Coronary artery (tissue), 2 donors: ENCODE measurements at regions not wholly inside any gene's neighbourhood (a gene's known extent, or its start where the extent isn't known, plus 50 kb on each side); places are given as distances from the start of the nearest gene placed in this dataset.

ENCODE experiments used
- DNase-seq: peaks from one replicate; pipeline ENCODE4 v3.0.0-alpha.2; 2017; ENCODE audit warnings: low spot score
- H3K27ac ChIP-seq, 2 donors: fragments of 200-600 bp; sonication (generic); one replicate each; pipeline ENCODE4 v1.5.1; 2016 to 2019
- H3K4me3 ChIP-seq: fragments of 200-600 bp; sonication (generic); 2 replicates; pipeline ENCODE4 v1.5.1; 2016; ENCODE audit warnings: mild to moderate bottlenecking, moderate library complexity
- TF ChIP-seq, protein P1 (sequence below): fragments of 200-600 bp; sonication (generic); IDR thresholded peaks from one replicate; pipeline ENCODE4 v1.5.1; 2019; ENCODE audit warnings: antibody characterized with exemption

DNA sequence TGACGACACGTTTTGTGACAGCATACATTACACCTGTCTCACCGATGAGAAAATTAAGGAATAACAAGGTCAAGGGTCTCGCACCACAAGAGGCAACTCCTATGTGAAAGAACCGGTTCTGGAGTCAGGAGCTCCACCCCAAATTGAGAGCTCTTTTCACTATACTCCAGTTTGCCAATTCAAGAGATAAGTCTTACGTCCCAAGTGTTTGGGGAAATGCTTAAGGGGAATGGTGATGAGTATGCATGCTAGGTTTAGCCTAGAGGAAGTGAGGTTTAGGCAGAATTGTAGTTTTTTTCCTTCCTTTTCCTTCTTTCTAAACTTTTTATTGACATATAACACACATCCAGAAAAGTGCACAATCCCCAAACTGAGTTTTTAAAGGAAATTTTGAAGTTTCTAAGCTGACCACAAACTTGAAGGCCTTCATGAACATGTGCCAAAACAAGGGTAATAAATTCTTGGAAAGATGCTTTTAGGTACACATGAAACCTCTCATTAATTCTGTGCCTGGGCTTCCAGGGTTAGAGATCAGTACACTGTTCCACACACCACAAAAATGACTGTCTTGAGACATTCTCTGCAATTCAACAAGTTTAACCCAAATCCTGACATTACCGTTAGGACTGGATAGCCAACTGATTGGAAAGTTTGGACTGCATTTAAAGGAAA is 127.6 kb upstream of the SLC1A3 start:
- Histone ChIP-seq H3K4me3 (no peak overlapping the region), H3K27ac (no peak overlapping the region)
- TF ChIP-seq, protein P1, sequence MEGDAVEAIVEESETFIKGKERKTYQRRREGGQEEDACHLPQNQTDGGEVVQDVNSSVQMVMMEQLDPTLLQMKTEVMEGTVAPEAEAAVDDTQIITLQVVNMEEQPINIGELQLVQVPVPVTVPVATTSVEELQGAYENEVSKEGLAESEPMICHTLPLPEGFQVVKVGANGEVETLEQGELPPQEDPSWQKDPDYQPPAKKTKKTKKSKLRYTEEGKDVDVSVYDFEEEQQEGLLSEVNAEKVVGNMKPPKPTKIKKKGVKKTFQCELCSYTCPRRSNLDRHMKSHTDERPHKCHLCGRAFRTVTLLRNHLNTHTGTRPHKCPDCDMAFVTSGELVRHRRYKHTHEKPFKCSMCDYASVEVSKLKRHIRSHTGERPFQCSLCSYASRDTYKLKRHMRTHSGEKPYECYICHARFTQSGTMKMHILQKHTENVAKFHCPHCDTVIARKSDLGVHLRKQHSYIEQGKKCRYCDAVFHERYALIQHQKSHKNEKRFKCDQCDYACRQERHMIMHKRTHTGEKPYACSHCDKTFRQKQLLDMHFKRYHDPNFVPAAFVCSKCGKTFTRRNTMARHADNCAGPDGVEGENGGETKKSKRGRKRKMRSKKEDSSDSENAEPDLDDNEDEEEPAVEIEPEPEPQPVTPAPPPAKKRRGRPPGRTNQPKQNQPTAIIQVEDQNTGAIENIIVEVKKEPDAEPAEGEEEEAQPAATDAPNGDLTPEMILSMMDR: no peak
- no peak for DNase-seq

DNA sequence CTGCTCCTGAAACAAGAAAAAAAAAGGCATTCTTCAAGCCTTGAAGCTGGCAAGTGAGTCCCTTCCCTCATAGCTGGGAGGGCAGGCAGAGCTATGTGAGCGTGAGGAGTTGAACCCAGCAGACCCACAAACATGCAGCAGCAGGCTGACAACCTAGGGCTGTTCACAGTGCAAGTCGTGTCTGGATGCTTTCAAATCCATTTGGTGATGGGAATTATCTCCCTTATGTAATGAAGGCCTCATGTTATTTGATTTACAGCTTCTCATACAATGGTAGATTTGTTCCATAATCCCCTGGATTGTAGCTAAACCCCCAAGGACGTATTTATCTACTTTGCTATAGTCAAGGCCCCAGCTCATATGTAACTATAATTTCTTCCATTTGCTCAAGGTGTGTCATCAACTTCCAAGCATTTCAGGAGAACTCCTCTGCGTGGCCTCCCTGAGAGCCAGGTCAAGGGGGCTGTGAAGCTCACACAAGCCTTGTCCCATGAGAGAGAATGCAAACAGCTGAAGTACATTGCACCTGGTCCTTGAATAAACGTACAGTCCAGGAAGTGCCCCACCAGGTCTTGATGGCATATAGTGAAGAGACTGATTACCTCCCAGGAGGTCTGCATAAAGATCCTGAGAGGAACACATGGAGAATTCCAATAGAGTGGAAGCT is 124.8 kb upstream of the SLC1A3 start:
- no peak overlapping the region for H3K27ac ChIP-seq
- TF ChIP-seq, protein P1: no peak
- H3K4me3 ChIP-seq: no peak overlapping the region
- DNase-seq: no peak

DNA sequence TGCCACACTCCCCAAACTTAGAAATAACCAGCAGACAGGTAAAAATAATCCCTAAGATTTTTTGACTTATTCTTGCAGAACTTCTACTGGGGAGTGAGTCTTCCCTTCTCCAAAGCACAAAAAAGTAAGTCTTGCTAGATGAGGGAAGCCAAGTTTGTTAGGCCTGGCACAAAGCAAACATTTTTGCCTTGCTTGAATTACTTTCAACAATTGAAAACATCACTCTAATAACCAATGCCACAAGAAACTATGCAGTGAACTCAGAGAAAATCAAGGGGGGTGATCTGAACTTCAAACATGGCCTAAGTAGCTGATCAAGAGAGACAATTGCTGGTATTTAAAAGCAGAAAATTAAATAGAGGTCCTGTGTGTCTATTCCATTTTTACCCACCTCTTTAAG is 123.6 kb upstream of the SLC1A3 start:
- DNase-seq: no peak
- no peak overlapping the region for H3K4me3 ChIP-seq
- TF ChIP-seq, protein P1: no peak
- H3K27ac ChIP-seq: no peak overlapping the region

DNA sequence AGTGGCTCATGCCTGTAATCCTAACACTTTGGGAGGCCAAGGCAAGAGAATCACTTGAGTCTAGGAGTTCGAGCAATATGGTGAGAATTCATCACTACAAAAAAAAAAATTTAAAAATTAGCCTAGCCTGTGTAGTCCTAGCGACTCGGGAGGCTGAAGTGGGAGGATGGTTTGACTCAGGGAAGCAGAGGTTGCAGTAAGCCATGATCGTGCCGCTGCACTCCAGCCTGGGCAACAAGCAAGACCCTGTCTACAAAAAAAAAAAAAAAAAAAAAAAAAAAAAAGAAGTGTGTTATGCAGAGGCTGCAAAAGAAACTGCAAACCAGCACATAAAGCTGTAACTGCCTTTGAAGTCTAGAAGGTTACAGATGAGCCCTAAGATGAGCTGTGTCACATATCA is 116.9 kb upstream of the SLC1A3 start:
- TF ChIP-seq, protein P1: no peak
- no peak for DNase-seq
- Histone ChIP-seq H3K27ac (no peak overlapping the region), H3K4me3 (no peak overlapping the region)

DNA sequence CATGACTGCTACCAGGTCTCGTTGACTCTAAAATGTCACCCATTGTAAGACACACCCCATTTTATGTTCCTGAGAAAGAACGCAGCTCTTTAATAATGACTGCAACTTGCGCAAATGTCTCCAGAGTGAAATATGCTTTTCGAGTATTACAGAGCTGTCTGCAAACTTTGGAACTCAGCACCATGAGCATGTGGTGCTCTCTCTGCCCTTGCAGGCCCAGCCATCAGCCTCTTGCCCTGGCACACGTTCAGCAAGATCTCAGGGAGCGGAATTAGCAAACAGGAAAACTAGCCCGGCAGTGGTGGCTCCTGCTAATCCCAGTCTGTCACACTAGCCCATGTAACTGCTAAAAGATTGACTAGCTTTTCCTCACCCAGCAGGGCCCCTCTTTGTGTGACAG is 114.5 kb upstream of the SLC1A3 start:
- Histone ChIP-seq H3K27ac (no peak overlapping the region), H3K4me3 (no peak overlapping the region)
- no peak for DNase-seq
- TF ChIP-seq, protein P1: no peak

DNA sequence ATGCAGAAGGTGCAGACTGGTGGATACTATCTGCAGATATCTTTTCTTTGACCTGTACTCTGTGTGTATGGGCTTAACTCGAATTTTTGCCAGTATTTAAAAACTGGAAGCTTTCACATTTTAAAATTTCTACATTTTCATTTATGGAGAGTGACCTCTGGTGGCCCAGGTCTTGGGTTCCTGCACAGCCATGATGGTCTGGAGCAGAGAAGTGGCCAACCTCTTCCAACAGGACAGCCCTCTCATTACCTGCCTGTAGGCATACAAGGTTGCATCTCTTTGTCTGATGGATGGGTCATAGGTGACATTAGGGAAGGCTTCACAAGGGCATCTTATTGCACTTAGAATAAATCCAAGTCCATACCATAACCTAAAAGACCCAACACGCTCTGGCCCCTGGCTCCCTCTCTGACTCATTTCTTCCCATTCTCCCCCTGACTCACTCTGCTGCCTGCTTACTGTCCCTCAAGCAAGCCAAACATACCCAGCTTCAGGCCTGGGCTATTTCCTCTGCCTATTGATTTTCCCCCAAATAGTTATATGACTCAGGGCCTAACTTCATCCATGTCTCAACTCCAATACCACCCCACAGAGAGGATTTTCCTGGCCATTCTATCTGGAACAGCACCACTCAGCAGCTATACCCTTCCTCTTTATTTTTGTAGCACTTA is 113.3 kb upstream of the SLC1A3 start:
- TF ChIP-seq, protein P1: no peak
- DNase-seq: no peak

More for the DNA sequence above, 113.3 kb upstream of the SLC1A3 start:
- Histone ChIP-seq H3K27ac (no peak overlapping the region), H3K4me3 (no peak overlapping the region)
